SK-N-SH (cell line): ENCODE measurements at regions not wholly inside any gene's neighbourhood (a gene's known extent, or its start where the extent isn't known, plus 50 kb on each side); places are given as distances from the start of the nearest gene placed in this dataset.

ENCODE experiments used
- CTCF ChIA-PET: fragments of 300-600, 350-600 bp; formaldehyde crosslinking; extraction: SDS; loops from one replicate; lab custom pipeline; 2021; lab: Yijun Ruan, JAX
- POLR2A ChIA-PET: fragments of 350-600 bp; sonication (Branson Sonifier 250); formaldehyde crosslinking; extraction: SDS; loops from one replicate; lab custom pipeline; 2020; ENCODE audit warnings: antibody characterized with exemption, inconsistent platforms; lab: Yijun Ruan, JAX
- DNase-seq: peaks from one replicate; pipeline ENCODE4 v3.0.0; 2012
- H2AFZ ChIP-seq: fragments of 200-600 bp; sonication (generic); 2 replicates; pipeline ENCODE4 v1.8.1; 2016; ENCODE audit warnings: antibody characterized with exemption, mild to moderate bottlenecking, low read depth
- H3F3A ChIP-seq: fragments of 200-600 bp; sonication (generic); replicated peaks from 2 replicates; pipeline ENCODE3; 2016; ENCODE audit warnings: antibody characterized with exemption, mild to moderate bottlenecking; ENCODE audit not compliant: insufficient read depth
- H3K27ac ChIP-seq, 2 experiments: fragments of 200-500 bp in 1 of 2; fragments of 200-600 bp in 1 of 2; sonication (Bioruptor generic) in 1 of 2; sonication (generic), shearing (Covaris generic) in 1 of 2; 2 replicates each; pipeline versions ENCODE4 v1.5.1 to v1.6.1; 2014 to 2016; ENCODE audit warnings: low read depth in 2 of 2, inconsistent platforms in 1 of 2, low read length in 1 of 2, mild to moderate bottlenecking in 1 of 2, mixed read lengths in 1 of 2
- H3K27me3 ChIP-seq: fragments of 200-600 bp; sonication (generic), shearing (Covaris generic); 2 replicates; pipeline ENCODE4 v1.6.1; 2016; ENCODE audit warnings: mixed run types; ENCODE audit not compliant: insufficient read depth
- H3K36me3 ChIP-seq, 2 experiments: fragments of 200-500 bp in 1 of 2; fragments of 200-600 bp in 1 of 2; sonication (Bioruptor generic) in 1 of 2; sonication (generic) in 1 of 2; replicated peaks in 1 of 2; 2 replicates each; pipeline versions ENCODE3 to v1.5.1; 2014 to 2016; ENCODE audit warnings: low read length in 1 of 2, mild to moderate bottlenecking in 1 of 2; ENCODE audit not compliant: insufficient read depth in 2 of 2, control insufficient read depth in 1 of 2
- H3K4me1 ChIP-seq, 2 experiments: fragments of 200-500 bp in 1 of 2; fragments of 200-600 bp in 1 of 2; sonication (Bioruptor generic) in 1 of 2; sonication (generic), shearing (Covaris generic) in 1 of 2; 2 replicates each; pipeline versions ENCODE4 v1.5.1 to v1.6.1; 2014 to 2016; ENCODE audit warnings: low read depth in 1 of 2, low read length in 1 of 2, mixed run types in 1 of 2; ENCODE audit not compliant: insufficient read depth in 2 of 2, control insufficient read depth in 1 of 2
- H3K4me2 ChIP-seq: fragments of 200-600 bp; sonication (generic), shearing (Covaris generic); 2 replicates; pipeline ENCODE4 v1.6.1; 2017; ENCODE audit warnings: mixed run types
- H3K4me3 ChIP-seq, 2 experiments: fragments of 200-500 bp in 1 of 2; fragments of 200-600 bp in 1 of 2; sonication (Bioruptor generic) in 1 of 2; sonication (generic), shearing (Covaris generic) in 1 of 2; 2 replicates each; pipeline versions ENCODE4 v1.5.1 to v1.8.1; 2014 to 2016; ENCODE audit warnings: low read depth in 2 of 2, inconsistent platforms in 1 of 2, low read length in 1 of 2, mild to moderate bottlenecking in 1 of 2, mixed read lengths in 1 of 2, moderate library complexity in 1 of 2
- H3K79me2 ChIP-seq: fragments of 200-600 bp; sonication (generic); 2 replicates; pipeline ENCODE4 v1.8.1; 2017; ENCODE audit warnings: mild to moderate bottlenecking; ENCODE audit not compliant: insufficient read depth
- H3K9ac ChIP-seq: fragments of 200-600 bp; sonication (generic); 2 replicates; pipeline ENCODE4 v1.6.1; 2017; ENCODE audit warnings: mixed run types
- H3K9me2 ChIP-seq: fragments of 200-600 bp; sonication (generic); 2 replicates; pipeline ENCODE4 v1.6.1; 2017; ENCODE audit warnings: mixed run types
- H3K9me3 ChIP-seq: fragments of 200-600 bp; sonication (generic); 2 replicates; pipeline ENCODE4 v1.6.1; 2017; ENCODE audit warnings: mixed run types, mild to moderate bottlenecking, moderate library complexity
- H4K20me1 ChIP-seq: fragments of 200-600 bp; sonication (generic); 2 replicates; pipeline ENCODE4 v1.6.1; 2017; ENCODE audit warnings: mild to moderate bottlenecking, mixed run types; ENCODE audit not compliant: insufficient read depth
- ELF1 ChIP-seq: IDR thresholded peaks from 2 replicates; pipeline ENCODE4 v1.4.0; 2012
- EZH2phosphoT487 ChIP-seq: fragments of 200-600 bp; sonication (generic); IDR thresholded peaks from 2 replicates; pipeline ENCODE4 v1.6.1; 2017; ENCODE audit warnings: low read depth, mixed run types, mild to moderate bottlenecking, antibody characterized with exemption, moderate library complexity, borderline replicate concordance
- GABPA ChIP-seq: IDR thresholded peaks from 2 replicates; pipeline ENCODE4 v1.4.0; 2012; ENCODE audit warnings: low read depth, mild to moderate bottlenecking
- NFIC ChIP-seq: IDR thresholded peaks from 2 replicates; pipeline ENCODE4 v1.4.0; 2012; ENCODE audit warnings: borderline replicate concordance
- POLR2AphosphoS5 ChIP-seq: IDR thresholded peaks from 2 replicates; pipeline ENCODE4 v1.6.1; 2012; ENCODE audit warnings: low read depth, low read length
- SIN3A ChIP-seq: IDR thresholded peaks from 2 replicates; pipeline ENCODE4 v1.6.1; 2012; ENCODE audit warnings: low read depth, mild to moderate bottlenecking, low read length, moderate library complexity, borderline replicate concordance
- SMC3 ChIP-seq: IDR thresholded peaks from 2 replicates; pipeline ENCODE4 v1.6.1; 2012; ENCODE audit warnings: low read depth, low read length, improper control_type of control experiment
- WGBS: methylation state at CpG from one replicate; pipeline ENCODE4 v1.1.6; 2017; ENCODE audit warnings: low lambda C conversion rate; 5-methylcytosine and 5-hydroxymethylcytosine counted together
- TF ChIP-seq, protein P1 (sequence below): IDR thresholded peaks from 2 replicates; pipeline ENCODE4 v1.4.0; 2012; ENCODE audit warnings: low read depth
- TF ChIP-seq, protein P2 (sequence below): IDR thresholded peaks from 2 replicates; pipeline ENCODE4 v1.6.1; 2012; ENCODE audit warnings: mild to moderate bottlenecking, low read depth, low read length, moderate library complexity
- TF ChIP-seq, protein P3 (sequence below): IDR thresholded peaks from 2 replicates; pipeline ENCODE4 v1.4.0; 2012; ENCODE audit warnings: low read depth, borderline replicate concordance

DNA sequence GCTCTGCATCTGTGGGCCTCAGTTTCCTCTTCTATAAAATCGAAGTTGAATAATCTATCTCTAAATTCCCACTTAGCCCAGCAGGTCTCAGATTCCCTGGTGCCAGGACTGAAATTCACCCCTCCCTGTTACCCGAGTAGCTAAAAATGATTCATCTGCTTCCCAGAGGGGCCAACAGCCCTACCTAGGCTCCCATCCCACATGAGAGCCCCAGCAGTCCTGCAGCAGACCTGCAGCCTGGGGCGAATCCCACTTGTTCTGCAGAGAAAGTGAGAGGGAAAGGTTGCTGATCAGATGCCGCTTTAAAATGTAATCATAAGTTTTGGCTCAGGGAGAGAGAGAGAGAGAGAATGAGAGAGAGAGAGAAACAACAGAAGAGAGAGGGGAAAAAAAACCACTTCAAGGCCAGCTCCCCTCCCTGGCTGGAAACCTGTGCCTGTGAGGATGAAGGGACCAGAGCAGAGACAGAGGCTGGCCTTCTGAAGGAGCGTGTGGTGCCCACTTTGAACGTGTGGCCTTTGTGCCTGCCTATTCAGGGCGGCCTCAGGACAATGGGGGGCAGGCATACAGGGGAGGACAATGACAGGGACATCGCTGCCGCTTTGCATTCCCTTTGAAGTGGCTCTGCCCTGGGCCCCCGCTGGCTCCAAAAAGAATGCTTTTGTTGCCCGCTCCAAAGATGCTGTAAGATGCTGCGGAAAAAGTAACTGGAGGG lies 85.2 kb upstream of the NKD1 start (continued):
- TF ChIP-seq, protein P1, sequence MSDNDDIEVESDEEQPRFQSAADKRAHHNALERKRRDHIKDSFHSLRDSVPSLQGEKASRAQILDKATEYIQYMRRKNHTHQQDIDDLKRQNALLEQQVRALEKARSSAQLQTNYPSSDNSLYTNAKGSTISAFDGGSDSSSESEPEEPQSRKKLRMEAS = no peak
- TF ChIP-seq, protein P2, sequence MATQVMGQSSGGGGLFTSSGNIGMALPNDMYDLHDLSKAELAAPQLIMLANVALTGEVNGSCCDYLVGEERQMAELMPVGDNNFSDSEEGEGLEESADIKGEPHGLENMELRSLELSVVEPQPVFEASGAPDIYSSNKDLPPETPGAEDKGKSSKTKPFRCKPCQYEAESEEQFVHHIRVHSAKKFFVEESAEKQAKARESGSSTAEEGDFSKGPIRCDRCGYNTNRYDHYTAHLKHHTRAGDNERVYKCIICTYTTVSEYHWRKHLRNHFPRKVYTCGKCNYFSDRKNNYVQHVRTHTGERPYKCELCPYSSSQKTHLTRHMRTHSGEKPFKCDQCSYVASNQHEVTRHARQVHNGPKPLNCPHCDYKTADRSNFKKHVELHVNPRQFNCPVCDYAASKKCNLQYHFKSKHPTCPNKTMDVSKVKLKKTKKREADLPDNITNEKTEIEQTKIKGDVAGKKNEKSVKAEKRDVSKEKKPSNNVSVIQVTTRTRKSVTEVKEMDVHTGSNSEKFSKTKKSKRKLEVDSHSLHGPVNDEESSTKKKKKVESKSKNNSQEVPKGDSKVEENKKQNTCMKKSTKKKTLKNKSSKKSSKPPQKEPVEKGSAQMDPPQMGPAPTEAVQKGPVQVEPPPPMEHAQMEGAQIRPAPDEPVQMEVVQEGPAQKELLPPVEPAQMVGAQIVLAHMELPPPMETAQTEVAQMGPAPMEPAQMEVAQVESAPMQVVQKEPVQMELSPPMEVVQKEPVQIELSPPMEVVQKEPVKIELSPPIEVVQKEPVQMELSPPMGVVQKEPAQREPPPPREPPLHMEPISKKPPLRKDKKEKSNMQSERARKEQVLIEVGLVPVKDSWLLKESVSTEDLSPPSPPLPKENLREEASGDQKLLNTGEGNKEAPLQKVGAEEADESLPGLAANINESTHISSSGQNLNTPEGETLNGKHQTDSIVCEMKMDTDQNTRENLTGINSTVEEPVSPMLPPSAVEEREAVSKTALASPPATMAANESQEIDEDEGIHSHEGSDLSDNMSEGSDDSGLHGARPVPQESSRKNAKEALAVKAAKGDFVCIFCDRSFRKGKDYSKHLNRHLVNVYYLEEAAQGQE = no peak
- TF ChIP-seq ELF1 (no peak), GABPA (no peak), NFIC (no peak), SMC3 (no peak), POLR2AphosphoS5 (no peak)
- TF ChIP-seq, all 33 proteins: peak for 0

DNA sequence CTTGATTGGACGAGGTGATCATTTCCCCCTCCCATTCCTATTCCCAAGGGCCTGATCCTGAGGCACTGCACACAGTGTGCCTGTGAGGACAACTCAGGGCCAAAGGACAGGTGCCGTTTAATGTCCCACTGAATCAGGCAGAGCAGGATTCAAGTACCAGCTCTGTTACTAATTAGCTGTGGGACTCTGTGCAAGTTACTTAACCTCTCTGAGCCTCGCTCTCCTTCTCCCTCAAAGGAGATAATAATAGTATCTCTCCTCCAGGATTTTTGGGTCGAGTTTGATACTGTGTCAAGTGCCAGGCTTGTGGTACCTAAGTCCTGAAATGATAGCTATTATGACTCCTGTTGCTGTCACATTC lies 86.8 kb upstream of the NKD1 start:
- WGBS = 28% methylated on average over 3 of the region's 4 CpGs
- Histone ChIP-seq H3K9me3 (no peaks in the 10 kb centered on the region), H3F3A (no peaks in the 10 kb centered on the region), H3K36me3 (no peaks in the 10 kb centered on the region), H2AFZ (no peak overlapping the region), H3K9me2 (no peaks in the 10 kb centered on the region), H3K27me3 (peaks cover 12% of the 10 kb centered on the region; the same call in 1 of the 2 replicates), H3K79me2 (no peaks in the 10 kb centered on the region), H4K20me1 (no peaks in the 10 kb centered on the region), H3K4me1 (peaks cover 0 to 17% of the 10 kb centered on the region in 2 experiments; a peak in 1 of 4 replicates), H3K4me3 (no peak overlapping the region), H3K9ac (no peak overlapping the region), H3K4me2 (no peak overlapping the region), H3K27ac (no peak overlapping the region)
- POLR2A ChIA-PET = interaction anchor here (1.1 kb wide), 1 partner anchor 8 kb away, joined by 3 read pairs; no protein-coding TSS in a partner anchor
- DNase-seq = no peak
- CTCF ChIA-PET = interaction anchor here (1.1 to 2.0 kb wide), 2 partner anchors 12 to 85 kb away, joined by 3 to 5 read pairs; no protein-coding TSS in a partner anchor
- no peak for TF ChIP-seq SIN3A
- no peak for TF ChIP-seq EZH2phosphoT487
- TF ChIP-seq, protein P3, sequence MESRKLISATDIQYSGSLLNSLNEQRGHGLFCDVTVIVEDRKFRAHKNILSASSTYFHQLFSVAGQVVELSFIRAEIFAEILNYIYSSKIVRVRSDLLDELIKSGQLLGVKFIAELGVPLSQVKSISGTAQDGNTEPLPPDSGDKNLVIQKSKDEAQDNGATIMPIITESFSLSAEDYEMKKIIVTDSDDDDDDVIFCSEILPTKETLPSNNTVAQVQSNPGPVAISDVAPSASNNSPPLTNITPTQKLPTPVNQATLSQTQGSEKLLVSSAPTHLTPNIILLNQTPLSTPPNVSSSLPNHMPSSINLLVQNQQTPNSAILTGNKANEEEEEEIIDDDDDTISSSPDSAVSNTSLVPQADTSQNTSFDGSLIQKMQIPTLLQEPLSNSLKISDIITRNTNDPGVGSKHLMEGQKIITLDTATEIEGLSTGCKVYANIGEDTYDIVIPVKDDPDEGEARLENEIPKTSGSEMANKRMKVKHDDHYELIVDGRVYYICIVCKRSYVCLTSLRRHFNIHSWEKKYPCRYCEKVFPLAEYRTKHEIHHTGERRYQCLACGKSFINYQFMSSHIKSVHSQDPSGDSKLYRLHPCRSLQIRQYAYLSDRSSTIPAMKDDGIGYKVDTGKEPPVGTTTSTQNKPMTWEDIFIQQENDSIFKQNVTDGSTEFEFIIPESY = no peak
